HCT116 (cell line): ENCODE measurements at regions not wholly inside any gene's neighbourhood (a gene's known extent, or its start where the extent isn't known, plus 50 kb on each side); places are given as distances from the start of the nearest gene placed in this dataset.
"Not testable (repeated sequence)": the region's sequence is repeated elsewhere in the genome, so short reads cannot be mapped to it uniquely, and the experiment has no call there.

Experiments
- CTCF ChIP-seq, 3 experiments: fragments of 200-600 bp in 1 of 3; sonication (generic) in 1 of 3; IDR thresholded peaks in 2 of 3; conservative IDR thresholded peaks in 1 of 3; 2 replicates each; pipeline ENCODE4 v1.5.1; 2012 to 2017; ENCODE audit warnings: low read depth in 2 of 3, low read length in 2 of 3, antibody characterized with exemption in 1 of 3, borderline replicate concordance in 1 of 3, control low read depth in 1 of 3, mild to moderate bottlenecking in 1 of 3, mixed read lengths in 1 of 3, mixed run types in 1 of 3, moderate library complexity in 1 of 3; ENCODE audit not compliant: insufficient read depth in 1 of 3
- EZH2 ChIP-seq: fragments of 200-600 bp; sonication (generic); IDR thresholded peaks from 2 replicates; pipeline ENCODE4 v1.6.1; 2017; ENCODE audit warnings: antibody characterized with exemption, mixed run types
- POLR2A ChIP-seq: IDR thresholded peaks from 2 replicates; pipeline ENCODE4 v1.7.0; 2011; ENCODE audit warnings: borderline replicate concordance; ENCODE audit not compliant: insufficient read depth, insufficient read length; ENCODE audit errors: extremely low read depth
- POLR2AphosphoS5 ChIP-seq: IDR thresholded peaks from 2 replicates; pipeline ENCODE4 v1.6.1; 2011; ENCODE audit warnings: mild to moderate bottlenecking, low read depth, low read length, moderate library complexity
- REST ChIP-seq: IDR thresholded peaks from 2 replicates; pipeline ENCODE4 v1.6.1; 2012; ENCODE audit warnings: low read depth
- SIN3A ChIP-seq: IDR thresholded peaks from 2 replicates; pipeline ENCODE4 v1.6.1; 2012; ENCODE audit warnings: low read depth
- SP1 ChIP-seq: IDR thresholded peaks from 2 replicates; pipeline ENCODE4 v1.6.1; 2012; ENCODE audit warnings: low read depth
- ZNF274 ChIP-seq: fragments of 200-500 bp; sonication (Bioruptor generic); IDR thresholded peaks from 2 replicates; pipeline ENCODE4 v1.6.1; 2014; ENCODE audit warnings: mild to moderate bottlenecking, low read depth, low read length, inconsistent platforms

GRCh38 chr1:206397501-206397900 lies 72.8 kb upstream of the IKBKE start:
- not testable (repeated sequence) for TF ChIP-seq EZH2; POLR2AphosphoS5; CTCF (IDR thresholded peaks at IDR 0.05 in 2 of 3, conservative IDR thresholded peaks at IDR 0.05 in 1 of 3; ENCODE audit: borderline replicate concordance in 1 of 3, insufficient read depth in 1 of 3, low read depth in 2 of 3, low read length in 2 of 3); REST; SIN3A; POLR2A; SP1; ZNF274
